ENCODE measurements at regions not wholly inside any gene's neighbourhood (a gene's known extent, or its start where the extent isn't known, plus 50 kb on each side); places are given as distances from the start of the nearest gene placed in this dataset.

DNA sequence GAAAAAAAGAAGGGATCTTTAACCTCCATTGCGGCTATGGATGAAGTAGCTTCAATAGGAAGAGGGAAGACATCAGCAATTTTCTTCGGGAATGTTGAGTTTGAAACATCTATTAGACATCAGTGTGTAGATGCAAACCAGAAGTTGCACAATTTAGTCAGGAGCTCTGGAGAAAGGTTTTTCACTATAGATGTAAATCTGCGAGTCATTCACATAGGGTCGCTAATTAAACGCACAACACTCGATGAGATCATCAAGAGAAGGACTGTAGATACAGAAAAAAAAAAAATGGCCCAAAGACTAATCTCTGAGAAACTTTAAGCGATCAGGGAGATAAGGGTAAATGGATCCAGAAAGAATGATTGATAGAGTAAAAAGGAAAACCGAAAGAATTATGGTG is 61.7 kb upstream of the TES start:
- TF ChIP-seq, protein P1, sequence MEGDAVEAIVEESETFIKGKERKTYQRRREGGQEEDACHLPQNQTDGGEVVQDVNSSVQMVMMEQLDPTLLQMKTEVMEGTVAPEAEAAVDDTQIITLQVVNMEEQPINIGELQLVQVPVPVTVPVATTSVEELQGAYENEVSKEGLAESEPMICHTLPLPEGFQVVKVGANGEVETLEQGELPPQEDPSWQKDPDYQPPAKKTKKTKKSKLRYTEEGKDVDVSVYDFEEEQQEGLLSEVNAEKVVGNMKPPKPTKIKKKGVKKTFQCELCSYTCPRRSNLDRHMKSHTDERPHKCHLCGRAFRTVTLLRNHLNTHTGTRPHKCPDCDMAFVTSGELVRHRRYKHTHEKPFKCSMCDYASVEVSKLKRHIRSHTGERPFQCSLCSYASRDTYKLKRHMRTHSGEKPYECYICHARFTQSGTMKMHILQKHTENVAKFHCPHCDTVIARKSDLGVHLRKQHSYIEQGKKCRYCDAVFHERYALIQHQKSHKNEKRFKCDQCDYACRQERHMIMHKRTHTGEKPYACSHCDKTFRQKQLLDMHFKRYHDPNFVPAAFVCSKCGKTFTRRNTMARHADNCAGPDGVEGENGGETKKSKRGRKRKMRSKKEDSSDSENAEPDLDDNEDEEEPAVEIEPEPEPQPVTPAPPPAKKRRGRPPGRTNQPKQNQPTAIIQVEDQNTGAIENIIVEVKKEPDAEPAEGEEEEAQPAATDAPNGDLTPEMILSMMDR (IDR thresholded peaks at IDR 0.05; ENCODE audit: poor library complexity): no peak
- TF ChIP-seq EZH2 (IDR thresholded peaks at IDR 0.05; ENCODE audit: borderline replicate concordance): no peak

All from hepatocyte (in vitro differentiated cells).